ENCODE measurements at regions not wholly inside any gene's neighbourhood (a gene's known extent, or its start where the extent isn't known, plus 50 kb on each side); places are given as distances from the start of the nearest gene placed in this dataset.

- no peak for DNase-seq (ENCODE audit: low read depth)
Measured at GRCh38 chr13:72164811-72165210, 297.8 kb upstream of the DACH1 start.

GRCh38 chr13:72163678-72164077 is 296.7 kb upstream of the DACH1 start:
- peak; percentile 10 for DNase-seq (ENCODE audit: low read depth)

GRCh38 chr13:72160977-72161376 is 294.0 kb upstream of the DACH1 start:
- no peak for DNase-seq (ENCODE audit: low read depth)

- no peak for DNase-seq (ENCODE audit: low read depth)
Measured at GRCh38 chr13:72156760-72157159, 289.8 kb upstream of the DACH1 start.

- DNase-seq (ENCODE audit: low read depth) = no peak
Measured at GRCh38 chr13:72153272-72153671, 286.3 kb upstream of the DACH1 start.

- DNase-seq (ENCODE audit: low read depth) = peak; percentile 76
Measured at GRCh38 chr13:72151241-72151640, 284.2 kb upstream of the DACH1 start.

- no peak for DNase-seq (ENCODE audit: low read depth)
Measured at GRCh38 chr13:72150502-72150901, 283.5 kb upstream of the DACH1 start.

- no peak for DNase-seq (ENCODE audit: low read depth)
Measured at GRCh38 chr13:72149701-72150100, 282.7 kb upstream of the DACH1 start.

- no peak for DNase-seq (ENCODE audit: low read depth)
Measured at GRCh38 chr13:72146816-72147215, 279.8 kb upstream of the DACH1 start.

GRCh38 chr13:72145383-72145782 is 278.4 kb upstream of the DACH1 start:
- DNase-seq (ENCODE audit: low read depth) = no peak

GRCh38 chr13:72144636-72145035 is 277.6 kb upstream of the DACH1 start:
- DNase-seq (ENCODE audit: low read depth) = no peak

GRCh38 chr13:72141855-72142519 is 275.0 kb upstream of the DACH1 start:
- no peak for DNase-seq (ENCODE audit: low read depth)

- no peak for DNase-seq (ENCODE audit: low read depth)
Measured at GRCh38 chr13:72139192-72139591, 272.2 kb upstream of the DACH1 start.

- no peak for DNase-seq (ENCODE audit: low read depth)
Measured at GRCh38 chr13:72132075-72132474, 265.1 kb upstream of the DACH1 start.

GRCh38 chr13:72129117-72129516 is 262.1 kb upstream of the DACH1 start:
- no peak for DNase-seq (ENCODE audit: low read depth)

GRCh38 chr13:72127031-72127430 is 260.0 kb upstream of the DACH1 start:
- DNase-seq (ENCODE audit: low read depth) = no peak

- DNase-seq (ENCODE audit: low read depth) = no peak
Measured at GRCh38 chr13:72126424-72126823, 259.4 kb upstream of the DACH1 start.

GRCh38 chr13:72125561-72125960 is 258.6 kb upstream of the DACH1 start:
- DNase-seq (ENCODE audit: low read depth) = no peak

GRCh38 chr13:72122661-72123255 is 255.8 kb upstream of the DACH1 start:
- DNase-seq (ENCODE audit: low read depth) = no peak

- DNase-seq (ENCODE audit: low read depth) = no peak
Measured at GRCh38 chr13:72121466-72121865, 254.5 kb upstream of the DACH1 start.

GRCh38 chr13:72120632-72121031 is 253.6 kb upstream of the DACH1 start:
- no peak for DNase-seq (ENCODE audit: low read depth)

- DNase-seq (ENCODE audit: low read depth) = no peak
Measured at GRCh38 chr13:72113931-72114330, 246.9 kb upstream of the DACH1 start.

- DNase-seq (ENCODE audit: low read depth) = no peak
Measured at GRCh38 chr13:72113076-72113475, 246.1 kb upstream of the DACH1 start.

GRCh38 chr13:72112216-72112615 is 245.2 kb upstream of the DACH1 start:
- no peak for DNase-seq (ENCODE audit: low read depth)
